Neural cell (in vitro differentiated cells): ENCODE measurements at regions not wholly inside any gene's neighbourhood (a gene's known extent, or its start where the extent isn't known, plus 50 kb on each side); places are given as distances from the start of the nearest gene placed in this dataset.

Experiments used
- CTCF ChIP-seq: fragments of 450-650 bp; IDR thresholded peaks from 2 replicates; pipeline ENCODE4 v1.5.1; 2014; ENCODE audit warnings: antibody characterized with exemption, mild to moderate bottlenecking, moderate library complexity; ENCODE audit not compliant: poor library complexity, severe bottlenecking
- EZH2 ChIP-seq: fragments of 200-600, 300-800 bp; shearing (Covaris generic), sonication (generic); IDR thresholded peaks from 2 replicates; pipeline ENCODE4 v1.6.1; 2014; ENCODE audit warnings: antibody characterized with exemption, low read length, borderline replicate concordance, mild to moderate bottlenecking; ENCODE audit not compliant: insufficient read depth, poor library complexity, severe bottlenecking

DNA sequence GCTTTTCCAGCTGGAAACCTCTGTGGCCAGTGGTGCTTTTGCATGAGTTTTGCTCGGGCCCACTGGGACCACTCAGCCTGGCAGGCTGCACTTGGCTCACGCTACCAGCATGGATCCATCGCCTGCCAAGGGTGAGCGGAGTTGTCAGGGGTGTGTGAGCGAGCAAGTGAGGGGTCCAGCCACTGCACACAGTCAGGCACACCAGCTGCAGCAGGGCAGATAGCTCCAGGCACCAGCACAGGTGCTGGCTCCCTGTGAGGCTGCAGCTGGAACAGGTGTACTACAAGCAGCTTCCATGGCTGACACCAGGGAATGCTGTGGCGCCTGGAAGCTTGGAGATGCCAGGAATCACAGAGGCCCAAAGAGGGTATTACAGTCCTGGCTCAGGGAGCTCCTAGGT lies 391.2 kb upstream of the SGCD start:
- TF ChIP-seq CTCF, result no peak
- TF ChIP-seq EZH2, result no peak
